D341Med (cell line): ENCODE measurements at regions not wholly inside any gene's neighbourhood (a gene's known extent, or its start where the extent isn't known, plus 50 kb on each side); places are given as distances from the start of the nearest gene placed in this dataset.
"Not testable (repeated sequence)": the region's sequence is repeated elsewhere in the genome, so short reads cannot be mapped to it uniquely, and the experiment has no call there.

ENCODE experiments used
- DNase-seq: peaks from one replicate; pipeline ENCODE4 v3.0.0; 2012; ENCODE audit warnings: low spot score

GRCh38 chr11:67805253-67806126, 131.1 kb upstream of the ALDH3B2 start:
- peak; percentile 89 for DNase-seq

GRCh38 chr11:67804435-67805252, 130.2 kb upstream of the ALDH3B2 start:
- DNase-seq: not testable (repeated sequence)

DNA sequence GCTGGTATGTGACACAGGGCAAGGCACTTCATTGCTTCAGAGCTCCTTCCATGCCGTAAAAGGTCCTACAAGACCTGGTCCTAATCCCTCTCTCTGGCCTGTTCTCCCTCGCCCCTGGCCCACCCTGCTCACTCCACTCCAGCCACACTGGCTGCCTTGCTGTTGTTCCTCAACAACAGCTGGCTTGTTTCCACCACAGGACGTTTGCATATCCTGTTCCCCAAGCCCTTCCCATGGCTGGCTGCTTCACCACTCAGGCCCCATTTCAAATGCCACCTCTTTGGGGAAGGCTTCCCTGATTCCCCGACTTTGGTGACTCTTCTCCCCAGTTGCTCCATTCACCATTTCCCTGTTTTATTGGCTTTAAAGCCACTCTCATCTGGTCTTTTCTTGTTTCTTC, 129.1 kb upstream of the ALDH3B2 start:
- not testable (repeated sequence) for DNase-seq

DNA sequence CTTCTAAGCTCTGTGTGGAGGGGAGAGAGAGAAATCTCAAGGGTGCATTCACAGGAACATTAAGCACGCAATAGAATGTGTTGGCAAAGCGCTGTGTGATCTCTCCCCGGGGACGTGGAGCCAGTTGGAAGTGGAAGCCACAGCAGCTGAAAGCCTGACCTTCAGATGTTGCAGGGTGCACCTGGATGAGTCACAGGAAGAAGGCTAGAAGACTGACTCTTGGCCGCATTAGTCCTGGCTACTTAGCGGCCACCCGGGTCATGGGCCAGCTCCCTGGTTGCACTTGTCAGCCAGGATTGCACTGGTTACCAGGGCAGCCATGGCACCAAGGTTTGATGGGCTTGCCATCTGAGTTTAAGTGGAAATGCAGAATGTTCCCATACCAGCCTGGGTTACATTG, 128.6 kb upstream of the ALDH3B2 start:
- not testable (repeated sequence) for DNase-seq

DNA sequence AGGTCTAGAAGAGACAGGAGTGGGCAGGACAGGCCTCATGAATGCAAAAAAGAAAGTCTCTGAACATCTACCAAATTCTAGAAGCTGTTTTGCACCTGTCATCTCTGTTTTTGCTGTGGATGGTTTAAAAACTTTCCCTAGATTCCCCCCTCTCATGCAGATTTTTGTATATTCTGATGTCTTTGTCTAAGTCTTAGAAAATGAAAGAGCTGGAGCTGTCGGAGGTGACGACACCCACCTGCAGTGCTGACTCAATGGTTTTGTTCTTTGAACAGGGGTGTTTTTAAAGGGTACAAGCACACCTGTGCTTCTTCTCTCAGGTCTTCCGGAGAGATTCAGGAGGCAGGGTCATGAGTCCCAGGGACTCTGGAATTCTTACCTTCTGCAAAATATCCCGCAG, 128.2 kb upstream of the ALDH3B2 start:
- DNase-seq: not testable (repeated sequence)

GRCh38 chr11:67801397-67801796, 127.0 kb upstream of the ALDH3B2 start:
- DNase-seq: not testable (repeated sequence)

- not testable (repeated sequence) for DNase-seq
These were observed 126.2 kb upstream of the ALDH3B2 start for GRCh38 chr11:67800591-67800990.

DNA sequence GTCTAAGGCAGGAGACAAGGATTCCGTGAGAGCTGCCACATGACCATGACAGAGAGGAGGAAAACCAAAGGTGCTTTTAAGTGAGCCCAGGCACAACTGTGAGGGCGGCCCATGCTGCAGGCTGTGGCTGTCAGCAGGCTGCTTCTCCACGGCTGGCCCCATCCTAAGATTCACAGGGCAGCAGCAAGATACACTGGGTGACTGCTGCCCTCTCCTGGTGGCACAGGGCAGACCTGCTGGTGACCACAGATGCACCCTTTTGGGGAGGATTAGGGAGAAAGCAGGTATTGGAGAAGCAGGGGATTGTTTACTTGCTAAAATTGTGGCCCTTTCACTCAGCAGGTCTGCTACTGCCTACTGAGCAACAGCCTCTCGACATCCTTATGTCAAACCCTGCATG, 125.4 kb upstream of the ALDH3B2 start:
- not testable (repeated sequence) for DNase-seq

GRCh38 chr11:67797726-67798521, 123.5 kb upstream of the ALDH3B2 start:
- not testable (repeated sequence) for DNase-seq

GRCh38 chr11:67795746-67796145, 121.3 kb upstream of the ALDH3B2 start:
- no peak for DNase-seq

- not testable (repeated sequence) for DNase-seq
These were observed 119.3 kb upstream of the ALDH3B2 start for GRCh38 chr11:67793750-67794149.

DNA sequence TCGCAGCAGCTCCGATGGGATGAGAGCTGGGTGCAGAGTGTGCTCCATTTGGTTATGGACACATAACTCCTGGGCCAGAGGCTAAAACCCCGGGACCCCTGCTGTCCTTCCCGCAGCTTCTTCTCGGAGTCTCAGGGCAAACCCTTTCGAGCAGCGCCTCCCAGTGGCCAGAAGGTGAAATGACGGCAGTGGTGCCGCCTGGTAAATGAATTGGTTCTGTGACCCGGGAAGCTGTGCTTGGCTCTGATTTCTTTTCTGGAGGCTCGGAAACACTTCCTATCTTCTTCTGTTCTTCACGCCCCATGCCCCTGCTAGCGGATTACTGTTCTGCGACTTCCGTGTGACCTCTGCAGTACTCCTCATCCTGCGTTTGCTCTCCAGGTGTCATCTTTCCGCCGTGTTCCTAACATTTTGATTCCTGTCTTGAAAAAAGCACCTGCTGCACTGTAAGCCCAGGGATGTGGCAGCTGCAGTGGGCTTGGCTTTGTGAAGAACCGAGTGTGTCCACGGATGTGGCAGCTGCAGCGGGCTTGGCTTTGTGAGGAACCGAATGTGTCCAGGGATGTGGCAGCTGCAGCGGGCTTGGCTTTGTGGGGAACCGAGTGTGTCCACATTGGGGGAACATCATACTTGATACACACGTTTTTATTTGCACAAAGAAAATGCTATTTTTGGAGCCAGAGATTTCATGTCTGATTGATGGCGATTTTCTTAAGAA, 118.0 kb upstream of the ALDH3B2 start:
- not testable (repeated sequence) for DNase-seq

DNA sequence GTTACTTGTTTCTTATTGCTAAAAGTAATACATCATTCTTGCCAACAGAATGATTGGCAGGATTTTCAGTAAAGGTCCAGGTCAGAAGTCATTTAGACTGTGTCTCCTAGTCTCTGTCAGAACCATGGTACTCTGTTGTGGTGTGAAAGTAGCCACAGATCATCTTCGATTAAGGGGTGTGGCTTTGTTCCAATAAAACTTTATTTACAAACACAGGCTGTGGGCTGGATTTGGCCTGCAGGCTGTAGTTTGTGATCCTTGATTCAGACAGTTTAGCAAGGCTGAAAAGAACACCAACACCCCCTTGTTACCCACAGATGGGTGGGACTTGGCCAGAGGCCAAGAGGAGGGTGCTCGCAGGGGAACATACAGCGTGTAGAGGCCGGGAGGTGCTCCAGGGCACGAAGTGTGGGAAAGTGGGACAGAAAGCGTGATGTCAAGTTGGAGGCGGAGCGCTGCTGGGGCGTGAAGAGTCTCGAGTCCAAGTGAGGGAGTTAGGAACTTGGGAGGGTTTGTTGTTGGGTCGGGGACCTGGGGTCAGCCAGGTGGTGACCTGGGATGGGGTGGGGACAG, 117.3 kb upstream of the ALDH3B2 start:
- DNase-seq: not testable (repeated sequence)

DNA sequence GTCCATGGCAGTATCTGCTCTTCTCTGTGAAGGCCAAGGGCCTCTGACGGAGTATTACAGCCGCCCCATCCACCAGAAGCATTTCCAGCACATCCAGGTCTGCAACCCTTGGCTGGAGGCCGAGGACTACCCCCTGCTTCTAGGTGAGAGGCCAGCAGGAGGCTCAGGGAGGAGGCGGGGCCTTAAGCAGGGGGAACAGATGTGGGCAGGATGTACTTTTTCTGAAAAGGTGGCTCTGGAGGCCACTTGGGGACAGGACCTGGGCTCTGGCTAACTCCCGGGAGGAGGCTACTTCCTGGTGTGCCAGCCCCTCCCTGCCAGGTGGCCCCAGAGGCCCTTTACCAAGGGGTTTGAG, 113.9 kb upstream of the ALDH3B2 start:
- not testable (repeated sequence) for DNase-seq

GRCh38 chr11:67787681-67788340, 113.4 kb upstream of the ALDH3B2 start:
- not testable (repeated sequence) for DNase-seq

GRCh38 chr11:67781967-67782366, 107.5 kb upstream of the ALDH3B2 start:
- DNase-seq: not testable (repeated sequence)

GRCh38 chr11:67781506-67781905, 107.1 kb upstream of the ALDH3B2 start:
- DNase-seq: not testable (repeated sequence)

- DNase-seq: no peak
These were observed 105.6 kb upstream of the ALDH3B2 start for GRCh38 chr11:67780056-67780455.

DNA sequence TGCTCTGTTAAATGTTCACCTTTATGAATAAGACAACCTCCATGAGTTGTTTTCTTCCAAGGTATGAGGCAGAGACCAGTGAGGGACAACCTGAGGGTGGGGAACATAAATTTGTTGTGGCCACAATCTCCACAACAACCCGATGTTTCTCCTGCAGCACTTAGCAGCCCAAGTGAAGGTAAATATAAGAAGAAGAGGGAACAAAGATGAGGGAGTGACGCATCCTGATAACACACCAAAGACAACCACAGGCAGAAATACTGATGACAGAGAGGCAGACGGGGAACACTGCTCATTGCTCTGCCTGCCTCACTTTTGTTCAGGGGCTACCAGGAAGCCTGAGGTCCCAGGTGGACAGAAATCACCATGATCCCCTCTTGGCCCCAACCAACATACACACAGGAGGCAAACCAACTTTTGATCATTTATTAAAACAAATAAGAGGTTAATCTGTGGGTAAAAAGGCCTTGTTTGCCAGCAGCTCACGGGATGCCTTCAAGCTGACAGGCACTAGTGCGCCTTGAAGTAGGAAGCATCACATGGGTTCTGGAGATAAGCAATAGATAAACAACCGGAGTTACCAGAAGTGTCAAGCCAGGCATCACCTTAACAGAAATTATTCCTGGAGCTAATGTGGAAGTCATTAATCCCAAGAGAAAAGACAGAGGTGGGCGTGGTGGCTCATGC, 104.9 kb upstream of the ALDH3B2 start:
- not testable (repeated sequence) for DNase-seq
